ENCODE measurements at regions not wholly inside any gene's neighbourhood (a gene's known extent, or its start where the extent isn't known, plus 50 kb on each side); places are given as distances from the start of the nearest gene placed in this dataset.
"Not testable (repeated sequence)": the region's sequence is repeated elsewhere in the genome, so short reads cannot be mapped to it uniquely, and the experiment has no call there.

GRCh38 chr1:41983451-41983850 lies 64.7 kb upstream of the HIVEP3 start:
- no peak overlapping the region for H3K27ac Mint-ChIP-seq
- CTCF ChIA-PET = interaction anchor here (0.6 kb wide), 1 partner anchor 409 kb away, joined by 3 read pairs; no protein-coding TSS in a partner anchor
- DNase-seq = no peak
- peaks cover 2% of the 10 kb centered on the region for H3K36me3 Mint-ChIP-seq
- H3K4me3 Mint-ChIP-seq = no peak overlapping the region
- H3K27me3 Mint-ChIP-seq = no peaks in the 10 kb centered on the region
- H3K4me1 Mint-ChIP-seq = peaks cover 27% of the 10 kb centered on the region
- no peaks in the 10 kb centered on the region for H3K9me3 Mint-ChIP-seq

DNA sequence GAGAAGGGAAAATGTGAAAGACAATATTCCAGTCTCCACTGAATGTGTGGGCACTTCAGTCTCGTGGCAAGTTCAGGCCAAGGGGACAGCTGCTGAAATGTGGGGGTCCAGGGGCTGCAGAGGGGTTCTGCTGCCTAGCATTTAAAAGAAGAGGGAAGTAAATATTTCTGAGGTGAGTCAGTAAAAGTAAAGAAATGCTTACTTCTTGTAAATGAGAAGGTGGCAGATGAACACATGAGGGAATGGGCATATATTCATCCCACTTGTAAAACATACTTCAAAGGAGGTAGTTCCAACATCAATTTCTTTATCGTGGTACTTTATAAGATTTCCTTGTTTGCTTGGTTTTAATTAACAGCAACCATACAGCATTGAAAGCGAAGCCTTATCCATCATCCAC lies 63.1 kb upstream of the HIVEP3 start:
- peaks cover 2% of the 10 kb centered on the region for H3K36me3 Mint-ChIP-seq
- H3K9me3 Mint-ChIP-seq = no peaks in the 10 kb centered on the region
- no peak overlapping the region for H3K27ac Mint-ChIP-seq
- no peak overlapping the region for H3K4me3 Mint-ChIP-seq
- no peaks in the 10 kb centered on the region for H3K27me3 Mint-ChIP-seq
- CTCF ChIA-PET = no interaction called here
- no peak for DNase-seq
- H3K4me1 Mint-ChIP-seq = peaks cover 27% of the 10 kb centered on the region

DNA sequence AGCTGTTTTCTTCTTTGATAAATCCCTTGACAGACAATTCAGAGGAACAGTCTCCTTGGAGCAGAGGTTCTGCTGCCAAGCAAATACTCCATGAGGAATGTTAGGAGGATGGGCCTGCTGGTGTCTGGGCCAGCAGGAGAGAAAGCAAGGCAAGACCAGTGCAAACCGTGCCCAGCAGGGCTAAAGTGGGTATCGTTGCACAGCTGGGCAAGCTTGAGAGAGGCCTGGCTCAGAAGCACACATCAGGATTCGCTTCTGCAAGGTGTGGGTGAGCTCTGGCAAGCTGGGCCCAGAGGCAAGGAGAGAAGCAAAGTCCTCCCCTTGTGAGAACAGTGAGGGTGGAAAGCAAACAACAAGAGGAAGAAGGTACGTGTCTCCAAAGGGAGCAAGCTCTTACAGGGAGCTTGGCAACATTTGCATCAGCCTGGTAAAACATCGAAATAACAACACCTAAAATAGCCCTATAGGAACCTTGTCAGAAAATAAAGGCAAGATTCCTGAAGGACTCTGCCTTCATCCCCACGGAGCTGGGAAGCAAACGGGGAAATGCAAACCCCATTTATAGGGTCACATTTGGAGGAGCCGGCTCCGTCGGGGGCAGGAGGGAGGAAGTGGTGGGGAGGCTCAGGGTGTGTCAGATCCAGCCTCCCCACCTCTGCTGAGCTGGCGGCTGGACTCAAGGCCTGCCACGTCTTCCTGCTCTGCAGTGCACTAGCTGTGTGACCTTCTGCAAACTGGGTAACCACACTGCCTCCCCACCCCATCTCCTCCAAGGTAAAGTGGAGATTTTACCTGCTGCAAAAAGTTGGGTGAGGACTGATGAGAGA lies 62.3 kb upstream of the HIVEP3 start:
- no peak overlapping the region for H3K4me3 Mint-ChIP-seq
- H3K27ac Mint-ChIP-seq = no peak overlapping the region

GRCh38 chr1:41978986-41979385 lies 60.3 kb upstream of the HIVEP3 start:
- CTCF ChIA-PET = no interaction called here
- H3K9me3 Mint-ChIP-seq = no peaks in the 10 kb centered on the region
- DNase-seq = no peak
- no peaks in the 10 kb centered on the region for H3K27me3 Mint-ChIP-seq
- no peak overlapping the region for H3K4me3 Mint-ChIP-seq
- no peak overlapping the region for H3K27ac Mint-ChIP-seq
- H3K36me3 Mint-ChIP-seq = peaks cover 2% of the 10 kb centered on the region
- H3K4me1 Mint-ChIP-seq = peaks cover 27% of the 10 kb centered on the region

More for the DNA sequence above, 62.3 kb upstream of the HIVEP3 start:
- DNase-seq = peak; percentile 34
- no peaks in the 10 kb centered on the region for H3K9me3 Mint-ChIP-seq
- H3K4me1 Mint-ChIP-seq = peaks cover 27% of the 10 kb centered on the region
- CTCF ChIA-PET = interaction anchor here (0.7 kb wide), 1 partner anchor 31 kb away, joined by 3 read pairs; no protein-coding TSS in a partner anchor
- H3K27me3 Mint-ChIP-seq = no peaks in the 10 kb centered on the region
- peaks cover 2% of the 10 kb centered on the region for H3K36me3 Mint-ChIP-seq

DNA sequence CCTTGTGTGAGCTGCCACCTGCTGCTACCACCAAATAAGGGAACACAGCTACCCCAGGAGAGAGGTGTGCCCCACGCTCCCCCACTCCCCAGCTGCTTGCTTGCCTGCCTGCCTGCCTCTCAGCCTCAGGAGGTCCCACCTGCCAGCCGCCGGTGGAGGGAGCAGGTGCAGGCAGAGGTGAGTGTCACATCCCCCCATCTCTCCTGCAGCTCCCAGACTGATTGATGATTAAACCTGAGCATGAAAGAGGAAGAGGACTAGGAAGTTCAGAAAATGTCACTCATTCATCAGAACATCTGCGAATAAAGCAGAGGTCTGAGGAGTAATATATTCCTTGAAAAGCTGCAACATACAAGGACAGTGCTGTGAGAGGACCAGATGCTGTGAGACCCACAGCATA lies 58.6 kb upstream of the HIVEP3 start:
- Mint-ChIP-seq H3K27me3 (no peaks in the 10 kb centered on the region), H3K4me1 (peaks cover 23% of the 10 kb centered on the region)
- CTCF ChIA-PET = interaction anchor here (0.8 kb wide), 1 partner anchor 9 kb away, joined by 3 read pairs; no protein-coding TSS in a partner anchor

GRCh38 chr1:41976671-41977070 lies 57.9 kb upstream of the HIVEP3 start:
- no peak overlapping the region for H3K4me3 Mint-ChIP-seq
- no peak overlapping the region for H3K27ac Mint-ChIP-seq
- CTCF ChIA-PET = interaction anchor here (0.8 kb wide), 1 partner anchor 8 kb away, joined by 3 read pairs; no protein-coding TSS in a partner anchor
- DNase-seq = no peak
- H3K9me3 Mint-ChIP-seq = no peaks in the 10 kb centered on the region
- H3K27me3 Mint-ChIP-seq = no peaks in the 10 kb centered on the region
- peaks cover 2% of the 10 kb centered on the region for H3K36me3 Mint-ChIP-seq
- peaks cover 16% of the 10 kb centered on the region for H3K4me1 Mint-ChIP-seq

More for the DNA sequence above, 58.6 kb upstream of the HIVEP3 start:
- H3K4me3 Mint-ChIP-seq = no peak overlapping the region
- H3K27ac Mint-ChIP-seq = no peak overlapping the region
- no peak for DNase-seq
- peaks cover 2% of the 10 kb centered on the region for H3K36me3 Mint-ChIP-seq
- no peaks in the 10 kb centered on the region for H3K9me3 Mint-ChIP-seq

DNA sequence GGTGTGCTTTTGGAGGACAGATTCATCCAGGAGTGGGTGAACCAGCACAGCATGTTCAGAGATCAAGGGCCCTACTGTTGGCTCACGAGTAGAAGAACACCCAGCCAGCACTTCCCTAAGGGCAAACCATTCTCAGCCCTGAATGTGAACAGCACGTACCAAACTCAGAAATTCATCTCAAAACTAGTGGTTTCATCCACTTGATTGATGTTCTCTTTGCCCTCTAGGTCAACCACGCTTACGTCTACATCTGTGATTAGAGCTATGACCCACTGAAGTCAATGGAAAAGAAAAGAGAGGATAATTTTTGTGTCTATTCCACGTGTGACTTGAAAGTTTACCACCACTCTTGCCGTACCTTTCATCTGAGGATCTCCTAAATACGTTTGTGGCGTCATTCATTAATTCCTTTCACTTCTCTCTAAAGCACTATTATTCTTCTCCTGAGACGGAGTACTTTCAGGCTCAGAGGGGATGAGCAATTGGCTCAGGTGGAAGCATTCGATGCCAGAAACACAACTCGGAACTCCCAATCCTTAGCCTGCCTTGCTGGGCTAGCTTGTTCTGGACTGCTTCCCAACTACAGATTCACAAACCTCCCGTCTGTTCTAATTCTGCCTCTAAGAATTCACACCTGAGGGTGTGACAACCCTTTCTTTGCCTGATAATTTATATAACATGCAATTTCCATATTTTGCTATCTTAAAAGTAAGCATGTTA lies 57.3 kb upstream of the HIVEP3 start:
- H3K27ac Mint-ChIP-seq = no peak overlapping the region
- peaks cover 2% of the 10 kb centered on the region for H3K36me3 Mint-ChIP-seq
- CTCF ChIA-PET = no interaction called here
- no peaks in the 10 kb centered on the region for H3K9me3 Mint-ChIP-seq
- no peaks in the 10 kb centered on the region for H3K27me3 Mint-ChIP-seq
- DNase-seq = no peak
- H3K4me3 Mint-ChIP-seq = no peak overlapping the region
- H3K4me1 Mint-ChIP-seq = peaks cover 10% of the 10 kb centered on the region

GRCh38 chr1:41975121-41975520 lies 56.4 kb upstream of the HIVEP3 start:
- Mint-ChIP-seq H3K4me3 (no peak overlapping the region), H3K27ac (no peak overlapping the region), H3K4me1 (peaks cover 4% of the 10 kb centered on the region), H3K36me3 (peaks cover 2% of the 10 kb centered on the region), H3K9me3 (no peaks in the 10 kb centered on the region), H3K27me3 (no peaks in the 10 kb centered on the region)
- CTCF ChIA-PET = no interaction called here
- no peak for DNase-seq

GRCh38 chr1:41968557-41968956 lies 49.8 kb upstream of the HIVEP3 start:
- not testable (repeated sequence) for H3K9me3 Mint-ChIP-seq, H3K4me1 Mint-ChIP-seq

More at GRCh38 chr1:41968557-41968956, 49.8 kb upstream of the HIVEP3 start:
- CTCF ChIA-PET = interaction anchor here (0.7 kb wide), 1 partner anchor 9 kb away, joined by 3 read pairs; no protein-coding TSS in a partner anchor
- H3K36me3 Mint-ChIP-seq, H3K27ac Mint-ChIP-seq, H3K4me3 Mint-ChIP-seq, H3K27me3 Mint-ChIP-seq, DNase-seq: not testable (repeated sequence)
